ENCODE measurements at regions not wholly inside any gene's neighbourhood (a gene's known extent, or its start where the extent isn't known, plus 50 kb on each side); places are given as distances from the start of the nearest gene placed in this dataset.

DNA sequence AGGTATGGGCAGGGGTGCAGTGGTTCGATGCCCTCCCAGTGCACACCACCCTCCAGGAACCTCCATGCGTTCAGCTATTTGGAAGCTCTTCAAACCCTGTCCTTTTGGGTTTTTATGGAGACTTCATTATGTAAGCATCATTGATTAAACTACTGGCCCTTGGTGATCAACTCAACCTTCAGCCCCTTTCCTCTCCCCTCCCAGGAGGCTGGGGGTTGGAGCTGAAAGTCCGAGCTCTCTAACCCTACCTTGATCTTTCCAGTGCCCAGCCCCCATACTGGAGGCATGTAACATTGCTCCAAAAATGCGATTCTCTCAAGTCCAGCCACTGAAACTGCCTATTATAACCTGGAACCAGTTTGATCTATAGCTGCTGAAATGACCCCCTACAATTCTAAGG is 188.1 kb downstream of the IPO8 start:
- WGBS: 30% methylated on average over 4 of the region's 4 CpGs
- DNase-seq (ENCODE audit: low spot score): no peak

GRCh38 chr12:30506411-30506810 is 189.3 kb downstream of the IPO8 start:
- TF ChIP-seq GABPA (IDR thresholded peaks at IDR 0.05 in 1 of 2, conservative IDR thresholded peaks at IDR 0.05 in 1 of 2) (no peak), CTCF (IDR thresholded peaks at IDR 0.05; ENCODE audit: low read depth, low read length, missing input control) (no peak), YY1 (IDR thresholded peaks at IDR 0.05) (peak; percentile 33), SP1 (IDR thresholded peaks at IDR 0.05) (peak; percentile 7), RAD21 (IDR thresholded peaks at IDR 0.05) (no peak), TAF1 (conservative IDR thresholded peaks at IDR 0.05) (no peak), FOXA1 (IDR thresholded peaks at IDR 0.05) (no peak), JUND (IDR thresholded peaks at IDR 0.05) (no peak)
- TF ChIP-seq, protein P1, sequence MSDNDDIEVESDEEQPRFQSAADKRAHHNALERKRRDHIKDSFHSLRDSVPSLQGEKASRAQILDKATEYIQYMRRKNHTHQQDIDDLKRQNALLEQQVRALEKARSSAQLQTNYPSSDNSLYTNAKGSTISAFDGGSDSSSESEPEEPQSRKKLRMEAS (IDR thresholded peaks at IDR 0.05): no peak
- 50% methylated on average over 7 of the region's 7 CpGs for WGBS

More for the DNA sequence above, 188.1 kb downstream of the IPO8 start:
- Histone ChIP-seq H3K27me3 (ENCODE audit: control insufficient read depth in 4 of 4, insufficient read depth in 4 of 4, low read length in 3 of 4) (no peaks in the 10 kb centered on the region), H3K4me3 (ENCODE audit: low read depth in 1 of 3, low read length in 3 of 3) (peak overlapping the region in 1 of 3 donors; percentile 27), H3K9ac (ENCODE audit: low read depth in 1 of 2, low read length in 2 of 2) (no peak overlapping the region), H3K27ac (ENCODE audit: low read depth in 1 of 2, low read length in 2 of 2) (peak overlapping the region in 1 of 2 donors; percentile 80), H3K4me1 (ENCODE audit: control insufficient read depth in 4 of 4, insufficient read depth in 4 of 4, low read length in 3 of 4) (peaks cover 2 to 45% (median 37%) of the 10 kb centered on the region in 4 donors), H3K36me3 (ENCODE audit: control insufficient read depth in 4 of 4, insufficient read depth in 3 of 4, low read depth in 1 of 4, low read length in 3 of 4) (no peaks in the 10 kb centered on the region), H3K9me3 (ENCODE audit: control insufficient read depth in 4 of 4, low read length in 3 of 4) (no peaks in the 10 kb centered on the region)
- TF ChIP-seq SP1 (IDR thresholded peaks at IDR 0.05) (peak; percentile 31), HNF4A (conservative IDR thresholded peaks at IDR 0.05) (peak; percentile 37 to 62), EGR1 (IDR thresholded peaks at IDR 0.05; ENCODE audit: low read depth in 2 of 2) (no peak), RAD21 (IDR thresholded peaks at IDR 0.05) (peak in 1 of 2 donors; percentile 3)

DNA sequence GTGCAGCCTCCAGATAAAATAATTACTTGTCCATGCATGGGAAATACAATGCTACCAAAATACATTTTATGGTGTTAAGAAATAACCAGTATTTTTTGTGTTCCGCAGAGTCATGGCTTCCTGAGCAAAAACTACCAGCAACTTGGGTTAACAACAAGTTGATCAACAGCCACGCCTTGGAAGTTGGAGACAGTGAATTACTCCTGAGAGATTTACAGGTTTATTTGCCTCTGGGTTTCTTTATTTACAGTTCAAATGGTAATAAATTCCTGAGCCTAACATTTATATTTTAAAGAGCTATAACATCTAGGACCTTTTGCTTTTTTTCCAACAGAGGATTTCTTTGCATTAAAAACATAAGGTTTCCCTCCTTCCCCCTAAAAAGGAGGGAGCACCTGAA is 194.0 kb downstream of the IPO8 start:
- WGBS: 90% methylated on average over 2 of the region's 2 CpGs
- Histone ChIP-seq H3K9me3 (ENCODE audit: control insufficient read depth in 4 of 4, low read length in 3 of 4) (no peaks in the 10 kb centered on the region), H3K4me1 (ENCODE audit: control insufficient read depth in 4 of 4, insufficient read depth in 4 of 4, low read length in 3 of 4) (peaks cover 0 to 16% (median 12%) of the 10 kb centered on the region in 4 donors), H3K4me3 (ENCODE audit: low read depth in 1 of 3, low read length in 3 of 3) (no peak overlapping the region), H3K36me3 (ENCODE audit: control insufficient read depth in 4 of 4, insufficient read depth in 3 of 4, low read depth in 1 of 4, low read length in 3 of 4) (peaks cover 0 to 7% (median 0%) of the 10 kb centered on the region in 4 donors), H3K27ac (ENCODE audit: low read depth in 1 of 2, low read length in 2 of 2) (no peak overlapping the region), H3K9ac (ENCODE audit: low read depth in 1 of 2, low read length in 2 of 2) (no peak overlapping the region), H3K27me3 (ENCODE audit: control insufficient read depth in 4 of 4, insufficient read depth in 4 of 4, low read length in 3 of 4) (no peaks in the 10 kb centered on the region)
- DNase-seq (ENCODE audit: low spot score): no peak
- TF ChIP-seq RAD21 (IDR thresholded peaks at IDR 0.05) (no peak), CTCF (IDR thresholded peaks at IDR 0.05; ENCODE audit: low read depth, low read length, missing input control) (no peak), ATF3 (IDR thresholded peaks at IDR 0.05) (no peak), GABPA (IDR thresholded peaks at IDR 0.05 in 1 of 2, conservative IDR thresholded peaks at IDR 0.05 in 1 of 2) (no peak), NR2F2 (IDR thresholded peaks at IDR 0.05) (no peak), HNF4A (conservative IDR thresholded peaks at IDR 0.05) (no peak), FOXA1 (IDR thresholded peaks at IDR 0.05) (no peak), FOXA2 (IDR thresholded peaks at IDR 0.05) (no peak), TAF1 (conservative IDR thresholded peaks at IDR 0.05) (no peak), SP1 (IDR thresholded peaks at IDR 0.05) (no peak), YY1 (IDR thresholded peaks at IDR 0.05) (no peak), JUND (IDR thresholded peaks at IDR 0.05) (no peak)
- TF ChIP-seq, protein P1 (IDR thresholded peaks at IDR 0.05): no peak
- TF ChIP-seq, protein P2, sequence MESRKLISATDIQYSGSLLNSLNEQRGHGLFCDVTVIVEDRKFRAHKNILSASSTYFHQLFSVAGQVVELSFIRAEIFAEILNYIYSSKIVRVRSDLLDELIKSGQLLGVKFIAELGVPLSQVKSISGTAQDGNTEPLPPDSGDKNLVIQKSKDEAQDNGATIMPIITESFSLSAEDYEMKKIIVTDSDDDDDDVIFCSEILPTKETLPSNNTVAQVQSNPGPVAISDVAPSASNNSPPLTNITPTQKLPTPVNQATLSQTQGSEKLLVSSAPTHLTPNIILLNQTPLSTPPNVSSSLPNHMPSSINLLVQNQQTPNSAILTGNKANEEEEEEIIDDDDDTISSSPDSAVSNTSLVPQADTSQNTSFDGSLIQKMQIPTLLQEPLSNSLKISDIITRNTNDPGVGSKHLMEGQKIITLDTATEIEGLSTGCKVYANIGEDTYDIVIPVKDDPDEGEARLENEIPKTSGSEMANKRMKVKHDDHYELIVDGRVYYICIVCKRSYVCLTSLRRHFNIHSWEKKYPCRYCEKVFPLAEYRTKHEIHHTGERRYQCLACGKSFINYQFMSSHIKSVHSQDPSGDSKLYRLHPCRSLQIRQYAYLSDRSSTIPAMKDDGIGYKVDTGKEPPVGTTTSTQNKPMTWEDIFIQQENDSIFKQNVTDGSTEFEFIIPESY (IDR thresholded peaks at IDR 0.05): no peak
- TF ChIP-seq, protein P3, sequence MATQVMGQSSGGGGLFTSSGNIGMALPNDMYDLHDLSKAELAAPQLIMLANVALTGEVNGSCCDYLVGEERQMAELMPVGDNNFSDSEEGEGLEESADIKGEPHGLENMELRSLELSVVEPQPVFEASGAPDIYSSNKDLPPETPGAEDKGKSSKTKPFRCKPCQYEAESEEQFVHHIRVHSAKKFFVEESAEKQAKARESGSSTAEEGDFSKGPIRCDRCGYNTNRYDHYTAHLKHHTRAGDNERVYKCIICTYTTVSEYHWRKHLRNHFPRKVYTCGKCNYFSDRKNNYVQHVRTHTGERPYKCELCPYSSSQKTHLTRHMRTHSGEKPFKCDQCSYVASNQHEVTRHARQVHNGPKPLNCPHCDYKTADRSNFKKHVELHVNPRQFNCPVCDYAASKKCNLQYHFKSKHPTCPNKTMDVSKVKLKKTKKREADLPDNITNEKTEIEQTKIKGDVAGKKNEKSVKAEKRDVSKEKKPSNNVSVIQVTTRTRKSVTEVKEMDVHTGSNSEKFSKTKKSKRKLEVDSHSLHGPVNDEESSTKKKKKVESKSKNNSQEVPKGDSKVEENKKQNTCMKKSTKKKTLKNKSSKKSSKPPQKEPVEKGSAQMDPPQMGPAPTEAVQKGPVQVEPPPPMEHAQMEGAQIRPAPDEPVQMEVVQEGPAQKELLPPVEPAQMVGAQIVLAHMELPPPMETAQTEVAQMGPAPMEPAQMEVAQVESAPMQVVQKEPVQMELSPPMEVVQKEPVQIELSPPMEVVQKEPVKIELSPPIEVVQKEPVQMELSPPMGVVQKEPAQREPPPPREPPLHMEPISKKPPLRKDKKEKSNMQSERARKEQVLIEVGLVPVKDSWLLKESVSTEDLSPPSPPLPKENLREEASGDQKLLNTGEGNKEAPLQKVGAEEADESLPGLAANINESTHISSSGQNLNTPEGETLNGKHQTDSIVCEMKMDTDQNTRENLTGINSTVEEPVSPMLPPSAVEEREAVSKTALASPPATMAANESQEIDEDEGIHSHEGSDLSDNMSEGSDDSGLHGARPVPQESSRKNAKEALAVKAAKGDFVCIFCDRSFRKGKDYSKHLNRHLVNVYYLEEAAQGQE (IDR thresholded peaks at IDR 0.05): no peak

More at GRCh38 chr12:30506411-30506810, 189.3 kb downstream of the IPO8 start:
- Histone ChIP-seq H3K27me3 (ENCODE audit: control insufficient read depth in 4 of 4, insufficient read depth in 4 of 4, low read length in 3 of 4) (no peaks in the 10 kb centered on the region), H3K4me1 (ENCODE audit: control insufficient read depth in 4 of 4, insufficient read depth in 4 of 4, low read length in 3 of 4) (peaks cover 2 to 45% (median 37%) of the 10 kb centered on the region in 4 donors), H3K4me3 (ENCODE audit: low read depth in 1 of 3, low read length in 3 of 3) (peak overlapping the region in 2 of 3 donors; percentile 13 to 14), H3K9ac (ENCODE audit: low read depth in 1 of 2, low read length in 2 of 2) (peak overlapping the region in 1 of 2 donors; percentile 6), H3K27ac (ENCODE audit: low read depth in 1 of 2, low read length in 2 of 2) (peak overlapping the region; percentile 68 to 80), H3K9me3 (ENCODE audit: control insufficient read depth in 4 of 4, low read length in 3 of 4) (no peaks in the 10 kb centered on the region), H3K36me3 (ENCODE audit: control insufficient read depth in 4 of 4, insufficient read depth in 3 of 4, low read depth in 1 of 4, low read length in 3 of 4) (no peaks in the 10 kb centered on the region)
- no peak for DNase-seq (ENCODE audit: low spot score)
